GM12878 (cell line): ENCODE measurements at regions not wholly inside any gene's neighbourhood (a gene's known extent, or its start where the extent isn't known, plus 50 kb on each side); places are given as distances from the start of the nearest gene placed in this dataset.

Source experiments
- ATF2 ChIP-seq: IDR thresholded peaks from 2 replicates; pipeline ENCODE4 v1.6.1; 2012; ENCODE audit warnings: low read length, inconsistent platforms
- EZH2 ChIP-seq: IDR thresholded peaks from 2 replicates; pipeline ENCODE4 v1.6.1; 2012; ENCODE audit warnings: low read depth, mild to moderate bottlenecking, control low read depth, inconsistent platforms, low read length, borderline replicate concordance; ENCODE audit not compliant: control insufficient read depth
- MAX ChIP-seq: IDR thresholded peaks from 2 replicates; pipeline ENCODE4 v1.6.1; 2012; ENCODE audit warnings: low read depth, low read length, improper control_type of control experiment
- MYB ChIP-seq: fragments of 150-350 bp; IDR thresholded peaks from 2 replicates; pipeline ENCODE4 v1.6.1; 2014; ENCODE audit warnings: mild to moderate bottlenecking, low read depth, low read length, borderline replicate concordance
- NBN ChIP-seq: fragments of 450-650 bp; IDR thresholded peaks from 2 replicates; pipeline ENCODE4 v1.6.1; 2016
- POLR2A ChIP-seq: IDR thresholded peaks from 2 replicates; pipeline ENCODE4 v1.6.1; 2011; ENCODE audit warnings: low read depth, mild to moderate bottlenecking, low read length
- POLR2AphosphoS5 ChIP-seq: IDR thresholded peaks from 2 replicates; pipeline ENCODE4 v1.6.1; 2011; ENCODE audit warnings: mild to moderate bottlenecking, low read length, inconsistent platforms
- RBBP5 ChIP-seq: fragments of 200-600 bp; sonication (generic); conservative IDR thresholded peaks from 2 replicates; pipeline ENCODE4 v1.6.1; 2016
- SP1 ChIP-seq: IDR thresholded peaks from one replicate; pipeline ENCODE4 v1.6.1; 2011; ENCODE audit warnings: low read depth, low read length
- TAF1 ChIP-seq: IDR thresholded peaks from 2 replicates; pipeline ENCODE4 v1.6.1; 2011; ENCODE audit warnings: mild to moderate bottlenecking, low read depth, low read length, borderline replicate concordance
- USF2 ChIP-seq: IDR thresholded peaks from 2 replicates; pipeline ENCODE4 v1.6.1; 2011; ENCODE audit warnings: low read depth, low read length, improper control_type of control experiment, borderline replicate concordance
- TF ChIP-seq, protein P1 (sequence below): IDR thresholded peaks from 2 replicates; pipeline ENCODE4 v1.6.1; 2012; ENCODE audit warnings: low read depth, low read length, improper control_type of control experiment
- TF ChIP-seq, protein P2 (sequence below): IDR thresholded peaks from 2 replicates; pipeline ENCODE4 v1.6.1; 2012; ENCODE audit warnings: mild to moderate bottlenecking, low read depth, low read length

DNA sequence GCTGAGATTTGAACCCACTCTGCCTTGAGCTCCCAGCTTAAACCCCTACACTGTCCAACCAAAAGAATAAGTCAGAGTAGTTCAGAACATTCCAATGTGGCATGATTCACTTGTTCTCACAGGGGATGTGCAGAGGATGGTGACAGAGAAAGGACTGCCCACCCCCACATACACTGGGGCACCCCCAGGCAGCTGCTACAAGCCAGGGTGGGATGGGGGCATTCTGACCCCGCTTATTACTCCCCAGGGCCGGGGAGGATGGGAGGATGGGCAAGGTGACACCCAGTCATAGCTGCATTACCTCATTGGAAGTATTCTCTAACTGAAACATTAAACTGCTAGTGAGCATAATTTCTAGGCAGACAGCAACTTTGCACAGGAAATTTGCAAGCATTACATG is 126.0 kb upstream of the PRR20G start:
- TF ChIP-seq MAX, result no peak
- TF ChIP-seq, protein P1, sequence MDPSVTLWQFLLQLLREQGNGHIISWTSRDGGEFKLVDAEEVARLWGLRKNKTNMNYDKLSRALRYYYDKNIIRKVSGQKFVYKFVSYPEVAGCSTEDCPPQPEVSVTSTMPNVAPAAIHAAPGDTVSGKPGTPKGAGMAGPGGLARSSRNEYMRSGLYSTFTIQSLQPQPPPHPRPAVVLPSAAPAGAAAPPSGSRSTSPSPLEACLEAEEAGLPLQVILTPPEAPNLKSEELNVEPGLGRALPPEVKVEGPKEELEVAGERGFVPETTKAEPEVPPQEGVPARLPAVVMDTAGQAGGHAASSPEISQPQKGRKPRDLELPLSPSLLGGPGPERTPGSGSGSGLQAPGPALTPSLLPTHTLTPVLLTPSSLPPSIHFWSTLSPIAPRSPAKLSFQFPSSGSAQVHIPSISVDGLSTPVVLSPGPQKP, result no peak
- TF ChIP-seq SP1, result no peak
- no peak for TF ChIP-seq USF2
- no peak for TF ChIP-seq EZH2
- no peak for TF ChIP-seq ATF2
- TF ChIP-seq, protein P2, sequence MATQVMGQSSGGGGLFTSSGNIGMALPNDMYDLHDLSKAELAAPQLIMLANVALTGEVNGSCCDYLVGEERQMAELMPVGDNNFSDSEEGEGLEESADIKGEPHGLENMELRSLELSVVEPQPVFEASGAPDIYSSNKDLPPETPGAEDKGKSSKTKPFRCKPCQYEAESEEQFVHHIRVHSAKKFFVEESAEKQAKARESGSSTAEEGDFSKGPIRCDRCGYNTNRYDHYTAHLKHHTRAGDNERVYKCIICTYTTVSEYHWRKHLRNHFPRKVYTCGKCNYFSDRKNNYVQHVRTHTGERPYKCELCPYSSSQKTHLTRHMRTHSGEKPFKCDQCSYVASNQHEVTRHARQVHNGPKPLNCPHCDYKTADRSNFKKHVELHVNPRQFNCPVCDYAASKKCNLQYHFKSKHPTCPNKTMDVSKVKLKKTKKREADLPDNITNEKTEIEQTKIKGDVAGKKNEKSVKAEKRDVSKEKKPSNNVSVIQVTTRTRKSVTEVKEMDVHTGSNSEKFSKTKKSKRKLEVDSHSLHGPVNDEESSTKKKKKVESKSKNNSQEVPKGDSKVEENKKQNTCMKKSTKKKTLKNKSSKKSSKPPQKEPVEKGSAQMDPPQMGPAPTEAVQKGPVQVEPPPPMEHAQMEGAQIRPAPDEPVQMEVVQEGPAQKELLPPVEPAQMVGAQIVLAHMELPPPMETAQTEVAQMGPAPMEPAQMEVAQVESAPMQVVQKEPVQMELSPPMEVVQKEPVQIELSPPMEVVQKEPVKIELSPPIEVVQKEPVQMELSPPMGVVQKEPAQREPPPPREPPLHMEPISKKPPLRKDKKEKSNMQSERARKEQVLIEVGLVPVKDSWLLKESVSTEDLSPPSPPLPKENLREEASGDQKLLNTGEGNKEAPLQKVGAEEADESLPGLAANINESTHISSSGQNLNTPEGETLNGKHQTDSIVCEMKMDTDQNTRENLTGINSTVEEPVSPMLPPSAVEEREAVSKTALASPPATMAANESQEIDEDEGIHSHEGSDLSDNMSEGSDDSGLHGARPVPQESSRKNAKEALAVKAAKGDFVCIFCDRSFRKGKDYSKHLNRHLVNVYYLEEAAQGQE, result no peak
- no peak for TF ChIP-seq POLR2AphosphoS5
- no peak for TF ChIP-seq NBN
- no peak for TF ChIP-seq RBBP5
- TF ChIP-seq TAF1, result no peak
- TF ChIP-seq POLR2A, result no peak
- no peak for TF ChIP-seq MYB
